OCI-LY7 (cell line): ENCODE measurements at regions not wholly inside any gene's neighbourhood (a gene's known extent, or its start where the extent isn't known, plus 50 kb on each side); places are given as distances from the start of the nearest gene placed in this dataset.

ENCODE experiments used
- BruUV-seq: library from RNA; stranded (reverse); fragments of 400-500 nt; replicated peaks from 2 replicates; lab custom pipeline; 2021; lab: Mats Ljungman, UMichigan
- CTCF ChIA-PET: fragments of 300-600 bp; sonication (Branson Sonifier 250); formaldehyde crosslinking; loops from one replicate; lab custom pipeline; 2022; ENCODE audit warnings: antibody characterized with exemption; ENCODE audit not compliant: unreplicated experiment; lab: Charles Lee
- POLR2A ChIA-PET: fragments of 300-600 bp; sonication (Branson Sonifier 250); formaldehyde crosslinking; loops from one replicate; lab custom pipeline; 2022; ENCODE audit warnings: antibody characterized with exemption; lab: Charles Lee
- DNase-seq: peaks from one replicate; pipeline ENCODE4 v3.0.0-alpha.2; 2015; ENCODE audit warnings: low spot score
- H2AFZ ChIP-seq: fragments of 200-600 bp; sonication (generic), shearing (Covaris generic); 2 replicates; pipeline ENCODE4 v1.6.1; 2014; ENCODE audit warnings: mild to moderate bottlenecking, antibody characterized with exemption, low read length, moderate library complexity
- H3K27ac ChIP-seq: fragments of 200-600 bp; sonication (generic); 2 replicates; pipeline ENCODE4 v1.5.1; 2014; ENCODE audit warnings: mixed run types, low read depth, mild to moderate bottlenecking, moderate library complexity, low read length, inconsistent platforms; ENCODE audit not compliant: poor library complexity, severe bottlenecking
- H3K36me3 ChIP-seq: fragments of 200-600 bp; sonication (generic); 2 replicates; pipeline ENCODE4 v1.6.1; 2014; ENCODE audit warnings: mild to moderate bottlenecking, antibody characterized with exemption, low read length, moderate library complexity, mixed read lengths; ENCODE audit not compliant: insufficient read depth
- H3K4me1 ChIP-seq: fragments of 200-600 bp; sonication (generic); 2 replicates; pipeline ENCODE4 v1.5.1; 2014; ENCODE audit warnings: mild to moderate bottlenecking, low read length; ENCODE audit not compliant: insufficient read depth, poor library complexity, severe bottlenecking
- H3K4me2 ChIP-seq: fragments of 200-600 bp; sonication (generic); 2 replicates; pipeline ENCODE4 v1.6.1; 2014; ENCODE audit warnings: mild to moderate bottlenecking, low read length
- H3K4me3 ChIP-seq: fragments of 200-600 bp; sonication (generic); 2 replicates; pipeline ENCODE4 v1.5.1; 2014; ENCODE audit warnings: mild to moderate bottlenecking, low read depth, low read length; ENCODE audit not compliant: poor library complexity, severe bottlenecking
- H3K79me2 ChIP-seq: fragments of 200-600 bp; sonication (generic); 2 replicates; pipeline ENCODE4 v1.6.1; 2016; ENCODE audit warnings: low read depth, mild to moderate bottlenecking, low read length, moderate library complexity, mixed read lengths; ENCODE audit not compliant: insufficient read depth
- H3K9me2 ChIP-seq: fragments of 200-600 bp; sonication (generic); 2 replicates; pipeline ENCODE4 v1.6.1; 2016; ENCODE audit warnings: mild to moderate bottlenecking, low read length, mixed read lengths; ENCODE audit not compliant: insufficient read depth
- H3K9me3 ChIP-seq: fragments of 200-600 bp; sonication (generic); 2 replicates; pipeline ENCODE4 v1.6.1; 2014; ENCODE audit warnings: mild to moderate bottlenecking, mixed run types, low read length, mixed read lengths
- H4K20me1 ChIP-seq: fragments of 200-600 bp; sonication (generic); 2 replicates; pipeline ENCODE4 v1.6.1; 2014; ENCODE audit warnings: mild to moderate bottlenecking, antibody characterized with exemption, low read length, moderate library complexity, mixed read lengths; ENCODE audit not compliant: insufficient read depth
- EZH2phosphoT487 ChIP-seq: fragments of 200-600 bp; sonication (generic); IDR thresholded peaks from 2 replicates; pipeline ENCODE4 v1.6.1; 2018; ENCODE audit warnings: low read depth, borderline replicate concordance, mild to moderate bottlenecking, mixed run types, antibody characterized with exemption, low read length, moderate library complexity, mixed read lengths
- intact Hi-C: fragments of 100-400 bp; cut with micrococcal nuclease; formaldehyde crosslinking; loops from one replicate; pipeline ENCODE4 v1.10.0; 2022; ENCODE audit not compliant: unreplicated experiment
- TF ChIP-seq, protein P1 (sequence below): fragments of 200-600 bp; sonication (generic); conservative IDR thresholded peaks from 2 replicates; pipeline ENCODE4 v1.5.1; 2014; ENCODE audit warnings: mild to moderate bottlenecking, antibody characterized with exemption, low read length, moderate library complexity, mixed read lengths

- DNase-seq: no peak
- Histone ChIP-seq H2AFZ (peak overlapping the region; percentile 95; the same call in 1 of the 2 replicates), H4K20me1 (no peaks in the 10 kb centered on the region), H3K9me2 (no peaks in the 10 kb centered on the region), H3K4me2 (no peak overlapping the region), H3K4me1 (peaks cover 58% of the 10 kb centered on the region), H3K79me2 (no peaks in the 10 kb centered on the region), H3K27ac (no peak overlapping the region), H3K9me3 (no peaks in the 10 kb centered on the region; the same call in 1 of the 2 replicates), H3K4me3 (no peak overlapping the region), H3K36me3 (no peaks in the 10 kb centered on the region)
- no TSS peak for BruUV-seq
- intact Hi-C loops: loop anchor here (2.0 kb wide), 1 partner anchor 114 kb away; no protein-coding TSS in a partner anchor
- TF ChIP-seq, protein P1, sequence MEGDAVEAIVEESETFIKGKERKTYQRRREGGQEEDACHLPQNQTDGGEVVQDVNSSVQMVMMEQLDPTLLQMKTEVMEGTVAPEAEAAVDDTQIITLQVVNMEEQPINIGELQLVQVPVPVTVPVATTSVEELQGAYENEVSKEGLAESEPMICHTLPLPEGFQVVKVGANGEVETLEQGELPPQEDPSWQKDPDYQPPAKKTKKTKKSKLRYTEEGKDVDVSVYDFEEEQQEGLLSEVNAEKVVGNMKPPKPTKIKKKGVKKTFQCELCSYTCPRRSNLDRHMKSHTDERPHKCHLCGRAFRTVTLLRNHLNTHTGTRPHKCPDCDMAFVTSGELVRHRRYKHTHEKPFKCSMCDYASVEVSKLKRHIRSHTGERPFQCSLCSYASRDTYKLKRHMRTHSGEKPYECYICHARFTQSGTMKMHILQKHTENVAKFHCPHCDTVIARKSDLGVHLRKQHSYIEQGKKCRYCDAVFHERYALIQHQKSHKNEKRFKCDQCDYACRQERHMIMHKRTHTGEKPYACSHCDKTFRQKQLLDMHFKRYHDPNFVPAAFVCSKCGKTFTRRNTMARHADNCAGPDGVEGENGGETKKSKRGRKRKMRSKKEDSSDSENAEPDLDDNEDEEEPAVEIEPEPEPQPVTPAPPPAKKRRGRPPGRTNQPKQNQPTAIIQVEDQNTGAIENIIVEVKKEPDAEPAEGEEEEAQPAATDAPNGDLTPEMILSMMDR: no peak
- TF ChIP-seq EZH2phosphoT487: no peak
- ChIA-PET CTCF (interaction anchor here (1.9 to 2.4 kb wide), 2 partner anchors 40 to 60 kb away, joined by 8 to 12 read pairs; no protein-coding TSS in a partner anchor), POLR2A (interaction anchor here (0.7 to 3.9 kb wide), 6 partner anchors 14 to 1478 kb away, joined by 3 to 12 read pairs (median 4); no protein-coding TSS in a partner anchor)
Observed at GRCh38 chr11:115871161-115871760, 367.0 kb upstream of the CADM1 start.

GRCh38 chr11:115869780-115870431, 365.7 kb upstream of the CADM1 start:
- no peaks in the 10 kb centered on the region for H4K20me1 ChIP-seq
- H3K36me3 ChIP-seq: no peaks in the 10 kb centered on the region
- BruUV-seq: no TSS peak
- intact Hi-C loops: loop anchor here (1.0 to 2.0 kb wide), 4 partner anchors 42 to 354 kb away; no protein-coding TSS in a partner anchor
- peak; percentile 82 for DNase-seq
- H3K4me1 ChIP-seq: peaks cover 47% of the 10 kb centered on the region
- no peak overlapping the region for H3K27ac ChIP-seq
- H3K4me3 ChIP-seq: no peak overlapping the region
- no peaks in the 10 kb centered on the region for H3K79me2 ChIP-seq
- no peak overlapping the region; the same call in 1 of the 2 replicates for H3K4me2 ChIP-seq
- TF ChIP-seq EZH2phosphoT487: no peak
- TF ChIP-seq, protein P1: peak; percentile 89
- H3K9me3 ChIP-seq: no peaks in the 10 kb centered on the region; the same call in 1 of the 2 replicates
- H3K9me2 ChIP-seq: no peaks in the 10 kb centered on the region
- POLR2A ChIA-PET: interaction anchor here (0.8 to 3.9 kb wide), 4 partner anchors 20 to 404 kb away, joined by 3 to 12 read pairs (median 3); no protein-coding TSS in a partner anchor
- CTCF ChIA-PET: interaction anchor here (1.0 to 1.9 kb wide), 3 partner anchors 41 to 119 kb away, joined by 3 to 8 read pairs (median 4); no protein-coding TSS in a partner anchor
- no peak overlapping the region for H2AFZ ChIP-seq
